ENCODE measurements at regions not wholly inside any gene's neighbourhood (a gene's known extent, or its start where the extent isn't known, plus 50 kb on each side); places are given as distances from the start of the nearest gene placed in this dataset.

- Histone ChIP-seq H3K4me1 (ENCODE audit: insufficient read depth) (peaks cover 2% of the 10 kb centered on the region), H3K27me3 (no peaks in the 10 kb centered on the region), H3K4me3 (no peak overlapping the region), H3K9me3 (no peaks in the 10 kb centered on the region), H3K36me3 (no peaks in the 10 kb centered on the region), H3K27ac (no peak overlapping the region)
- TF ChIP-seq POLR2A (IDR thresholded peaks at IDR 0.05) (no peak), CTCF (IDR thresholded peaks at IDR 0.05) (no peak), EP300 (IDR thresholded peaks at IDR 0.05) (no peak)
- 70 to 72% (median 71%) methylated on average over 5 of the region's 5 CpGs for WGBS, 3 donors
- intact Hi-C loops (cut with DNase I): loop anchor here in 1 of 4 donors (10.0 kb wide), 1 partner anchor 162 kb away; no protein-coding TSS in a partner anchor
- no peak for DNase-seq
These were observed 196.8 kb upstream of the LPP start for GRCh38 chr3:187957165-187957581.

GRCh38 chr3:187957582-187957981 lies 196.4 kb upstream of the LPP start:
- Histone ChIP-seq H3K4me3 (no peak overlapping the region), H3K27ac (no peak overlapping the region), H3K4me1 (ENCODE audit: insufficient read depth) (peaks cover 2% of the 10 kb centered on the region), H3K27me3 (no peaks in the 10 kb centered on the region), H3K36me3 (no peaks in the 10 kb centered on the region), H3K9me3 (no peaks in the 10 kb centered on the region)
- TF ChIP-seq POLR2A (IDR thresholded peaks at IDR 0.05) (no peak), CTCF (IDR thresholded peaks at IDR 0.05) (no peak), EP300 (IDR thresholded peaks at IDR 0.05) (no peak)
- DNase-seq: no peak
- intact Hi-C loops (cut with DNase I): loop anchor here in 1 of 4 donors (10.0 kb wide), 1 partner anchor 163 kb away; no protein-coding TSS in a partner anchor

DNA sequence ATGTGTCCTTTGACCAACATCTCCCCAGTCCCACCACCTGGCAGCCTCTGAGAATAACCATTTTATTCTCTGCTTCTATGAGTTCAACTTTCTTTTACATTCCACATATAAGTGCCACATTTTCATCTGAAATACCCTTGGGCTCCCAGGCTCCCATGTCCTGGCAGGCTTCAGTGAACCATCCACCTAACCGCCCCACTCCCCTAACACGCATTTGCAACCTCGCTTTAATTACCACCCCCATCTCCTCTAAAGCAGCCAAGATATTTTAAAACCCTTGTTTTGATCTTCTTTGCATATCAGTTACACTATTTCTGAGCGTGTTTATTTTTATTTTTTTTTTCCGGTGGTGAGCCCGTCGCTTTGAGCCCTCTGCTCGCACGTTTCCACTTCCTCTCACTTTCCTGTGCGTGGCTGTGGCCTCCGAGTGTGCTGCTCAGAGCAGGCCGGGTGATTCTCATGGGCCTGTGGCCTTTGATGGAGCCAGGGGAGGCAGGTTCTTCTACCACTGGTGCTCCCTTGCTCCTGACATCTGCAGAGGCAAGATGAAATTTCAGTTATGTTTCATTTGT lies 195.4 kb upstream of the LPP start:
- DNase-seq: no peak
- Histone ChIP-seq H3K4me3 (no peak overlapping the region), H3K27me3 (no peaks in the 10 kb centered on the region), H3K9me3 (no peaks in the 10 kb centered on the region), H3K4me1 (ENCODE audit: insufficient read depth) (peaks cover 2% of the 10 kb centered on the region), H3K27ac (no peak overlapping the region), H3K36me3 (no peaks in the 10 kb centered on the region)
- TF ChIP-seq EP300 (IDR thresholded peaks at IDR 0.05): no peak
- no peak for TF ChIP-seq CTCF (IDR thresholded peaks at IDR 0.05)
- TF ChIP-seq POLR2A (IDR thresholded peaks at IDR 0.05): no peak
- intact Hi-C loops (cut with DNase I): loop anchor here in 1 of 4 donors (10.0 kb wide), 1 partner anchor 164 kb away; no protein-coding TSS in a partner anchor
- WGBS, 3 donors: 87% methylated on average over 12 of the region's 12 CpGs

GRCh38 chr3:187960820-187961219 lies 193.1 kb upstream of the LPP start:
- Histone ChIP-seq H3K4me3 (no peak overlapping the region), H3K27ac (no peak overlapping the region), H3K4me1 (ENCODE audit: insufficient read depth) (peaks cover 2% of the 10 kb centered on the region), H3K9me3 (no peaks in the 10 kb centered on the region), H3K36me3 (no peaks in the 10 kb centered on the region), H3K27me3 (no peaks in the 10 kb centered on the region)
- TF ChIP-seq EP300 (IDR thresholded peaks at IDR 0.05) (no peak), POLR2A (IDR thresholded peaks at IDR 0.05) (no peak), CTCF (IDR thresholded peaks at IDR 0.05) (no peak)
- WGBS, 3 donors: 43 to 49% (median 49%) methylated on average over 2 of the region's 2 CpGs
- intact Hi-C loops (cut with DNase I): no loop called here
- no peak for DNase-seq
